ENCODE measurements at regions not wholly inside any gene's neighbourhood (a gene's known extent, or its start where the extent isn't known, plus 50 kb on each side); places are given as distances from the start of the nearest gene placed in this dataset.

- H3K4me3 ChIP-seq (ENCODE audit: low read depth, low read length), result no peak overlapping the region
- no peak for DNase-seq (ENCODE audit: low read depth)
- no peak for TF ChIP-seq CTCF (IDR thresholded peaks at IDR 0.05; ENCODE audit: insufficient read depth, low read length)
Measured at GRCh38 chr17:79508291-79508716, 102.5 kb downstream of the RBFOX3 start.

- no peak for DNase-seq (ENCODE audit: low read depth)
- no peak overlapping the region for H3K4me3 ChIP-seq (ENCODE audit: low read depth, low read length)
- TF ChIP-seq CTCF (IDR thresholded peaks at IDR 0.05; ENCODE audit: insufficient read depth, low read length), result no peak
Measured at GRCh38 chr17:79506955-79507354, 103.9 kb downstream of the RBFOX3 start.

GRCh38 chr17:79506150-79506870 lies 104.5 kb downstream of the RBFOX3 start:
- TF ChIP-seq CTCF (IDR thresholded peaks at IDR 0.05; ENCODE audit: insufficient read depth, low read length), result no peak
- DNase-seq (ENCODE audit: low read depth), result no peak
- H3K4me3 ChIP-seq (ENCODE audit: low read depth, low read length), result no peak overlapping the region

- no peak for DNase-seq (ENCODE audit: low read depth)
- TF ChIP-seq CTCF (IDR thresholded peaks at IDR 0.05; ENCODE audit: insufficient read depth, low read length), result no peak
Measured at GRCh38 chr17:79505199-79505598, 105.7 kb downstream of the RBFOX3 start.

DNA sequence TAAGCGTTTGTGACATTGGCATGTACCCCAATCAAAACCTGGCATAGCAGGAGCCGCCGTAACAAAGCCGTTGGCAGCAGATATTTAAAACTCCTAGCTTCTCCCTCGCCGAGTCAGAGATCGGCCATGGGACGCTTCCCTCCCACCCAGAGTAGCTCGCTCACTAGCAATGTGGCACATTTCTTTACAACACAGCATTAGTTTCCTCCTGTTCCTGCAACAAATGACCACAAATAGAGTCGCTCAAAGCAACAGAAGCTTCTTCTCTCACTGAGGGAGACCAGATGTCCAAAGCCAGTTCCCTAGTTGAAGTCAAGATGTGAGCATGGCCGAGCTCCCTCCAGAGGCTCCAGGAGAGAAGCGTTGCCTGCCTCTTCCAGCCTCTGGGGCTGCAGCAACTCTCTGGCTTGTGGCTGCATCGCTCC lies 106.7 kb downstream of the RBFOX3 start:
- TF ChIP-seq CTCF (IDR thresholded peaks at IDR 0.05; ENCODE audit: insufficient read depth, low read length), result no peak
- no peak for DNase-seq (ENCODE audit: low read depth)

More at GRCh38 chr17:79505199-79505598, 105.7 kb downstream of the RBFOX3 start:
- no peak overlapping the region for H3K4me3 ChIP-seq (ENCODE audit: low read depth, low read length)

GRCh38 chr17:79503126-79503839 lies 107.6 kb downstream of the RBFOX3 start:
- no peak for TF ChIP-seq CTCF (IDR thresholded peaks at IDR 0.05; ENCODE audit: insufficient read depth, low read length)
- H3K4me3 ChIP-seq (ENCODE audit: low read depth, low read length), result no peak overlapping the region
- DNase-seq (ENCODE audit: low read depth), result no peak

More for the DNA sequence above, 106.7 kb downstream of the RBFOX3 start:
- no peak overlapping the region for H3K4me3 ChIP-seq (ENCODE audit: low read depth, low read length)

Data from fibroblast of the aortic adventitia (primary cell).